IMR-90 (cell line): ENCODE measurements at regions not wholly inside any gene's neighbourhood (a gene's known extent, or its start where the extent isn't known, plus 50 kb on each side); places are given as distances from the start of the nearest gene placed in this dataset.

Experiments used
- ATAC-seq: fragments of 200-7000 bp; cut with Tn5 transposase; 2 replicates; pipeline ENCODE4 v1.9.1; 2020; ENCODE audit warnings: low read depth, mild to moderate bottlenecking, moderate library complexity
- BruUV-seq: library from RNA; stranded (reverse); fragments of 400-500 nt; replicated peaks from 2 replicates; lab custom pipeline; 2021; lab: Mats Ljungman, UMichigan
- CTCF ChIA-PET: fragments of 300-600 bp; formaldehyde crosslinking; extraction: SDS; loops from one replicate; lab custom pipeline; 2021; ENCODE audit warnings: antibody characterized with exemption; lab: Yijun Ruan, JAX
- POLR2A ChIA-PET: fragments of 300-600 bp; sonication (Branson Sonifier 250); formaldehyde crosslinking; loops from one replicate; lab custom pipeline; 2022; ENCODE audit warnings: antibody characterized with exemption; ENCODE audit not compliant: unreplicated experiment; lab: Charles Lee
- DNase-seq: peaks from one replicate; pipeline ENCODE4 v3.0.0; 2013
- H2AFZ ChIP-seq: replicated peaks from 2 replicates; pipeline ENCODE3; 2013; ENCODE audit warnings: low read length, mild to moderate bottlenecking; ENCODE audit not compliant: poor library complexity
- H2AK5ac ChIP-seq: 2 replicates; pipeline ENCODE4 v1.6.1; 2013; ENCODE audit warnings: low read depth, low read length, inconsistent platforms
- H2AK9ac ChIP-seq: replicated peaks from 2 replicates; pipeline ENCODE3; 2013; ENCODE audit warnings: mild to moderate bottlenecking, low read depth, low read length, moderate library complexity; ENCODE audit not compliant: poor library complexity
- H2BK120ac ChIP-seq: 2 replicates; pipeline ENCODE4 v1.6.1; 2013; ENCODE audit warnings: low read depth, low read length, inconsistent platforms
- H2BK15ac ChIP-seq: 3 replicates; pipeline ENCODE4 v1.6.1; 2013; ENCODE audit warnings: low read depth, low read length, inconsistent platforms
- H2BK20ac ChIP-seq: 2 replicates; pipeline ENCODE4 v1.6.1; 2013; ENCODE audit warnings: low read depth, mild to moderate bottlenecking, inconsistent platforms, low read length, moderate library complexity
- H2BK5ac ChIP-seq: 2 replicates; pipeline ENCODE4 v1.6.1; 2013; ENCODE audit warnings: mild to moderate bottlenecking, low read depth, low read length, inconsistent platforms; ENCODE audit not compliant: poor library complexity, severe bottlenecking
- H3K14ac ChIP-seq: replicated peaks from 2 replicates; pipeline ENCODE4 v1.6.1; 2013; ENCODE audit warnings: low read depth, low read length, inconsistent platforms
- H3K18ac ChIP-seq: 2 replicates; pipeline ENCODE4 v1.6.1; 2013; ENCODE audit warnings: low read depth, low read length, control low read depth
- H3K23ac ChIP-seq: 2 replicates; pipeline ENCODE4 v1.6.1; 2013; ENCODE audit warnings: low read depth, low read length, inconsistent platforms
- H3K27ac ChIP-seq: 2 replicates; pipeline ENCODE4 v1.5.1; 2013; ENCODE audit warnings: mild to moderate bottlenecking, control low read depth, low read length; ENCODE audit not compliant: insufficient read depth
- H3K27me3 ChIP-seq: 2 replicates; pipeline ENCODE4 v1.6.1; 2013; ENCODE audit warnings: low read length; ENCODE audit not compliant: control insufficient read depth, insufficient read depth
- H3K36me3 ChIP-seq: 2 replicates; pipeline ENCODE4 v1.6.1; 2013; ENCODE audit warnings: low read length, mixed read lengths; ENCODE audit not compliant: control insufficient read depth, insufficient read depth
- H3K4ac ChIP-seq: 2 replicates; pipeline ENCODE4 v1.6.1; 2013; ENCODE audit warnings: low read depth, low read length, inconsistent platforms
- H3K4me1 ChIP-seq: 2 replicates; pipeline ENCODE4 v1.6.1; 2013; ENCODE audit warnings: low read length, mixed read lengths; ENCODE audit not compliant: control insufficient read depth, insufficient read depth
- H3K4me2 ChIP-seq: 2 replicates; pipeline ENCODE4 v1.6.1; 2013; ENCODE audit warnings: low read depth, mild to moderate bottlenecking, control low read depth, low read length, moderate library complexity
- H3K4me3 ChIP-seq: 2 replicates; pipeline ENCODE4 v1.5.1; 2013; ENCODE audit warnings: low read depth, mild to moderate bottlenecking, control low read depth, low read length, moderate library complexity; ENCODE audit not compliant: insufficient read depth
- H3K56ac ChIP-seq: 2 replicates; pipeline ENCODE4 v1.6.1; 2013; ENCODE audit warnings: low read length, inconsistent platforms; ENCODE audit not compliant: insufficient read depth; ENCODE audit errors: extremely low read depth
- H3K79me1 ChIP-seq, 2 experiments: 2 replicates each; pipeline ENCODE4 v1.6.1; 2013; ENCODE audit warnings: low read length in 2 of 2, inconsistent platforms in 1 of 2, low read depth in 1 of 2
- H3K9ac ChIP-seq: 2 replicates; pipeline ENCODE4 v1.6.1; 2013; ENCODE audit warnings: low read depth, low read length, control low read depth
- H3K9me1 ChIP-seq: 2 replicates; pipeline ENCODE4 v1.6.1; 2013; ENCODE audit warnings: low read length, inconsistent platforms; ENCODE audit not compliant: insufficient read depth
- H3K9me3 ChIP-seq: 2 replicates; pipeline ENCODE4 v1.6.1; 2013; ENCODE audit warnings: low read length; ENCODE audit not compliant: control insufficient read depth, insufficient read depth
- H4K20me1 ChIP-seq: 2 replicates; pipeline ENCODE4 v1.6.1; 2013; ENCODE audit warnings: low read length, inconsistent platforms; ENCODE audit not compliant: insufficient read depth
- H4K5ac ChIP-seq: 2 replicates; pipeline ENCODE4 v1.6.1; 2013; ENCODE audit warnings: mild to moderate bottlenecking, low read depth, low read length, control low read depth
- H4K8ac ChIP-seq, 2 experiments: 2 replicates each; pipeline ENCODE4 v1.6.1; 2013; ENCODE audit warnings: low read depth in 2 of 2, low read length in 2 of 2, control low read depth in 1 of 2, inconsistent platforms in 1 of 2
- H4K91ac ChIP-seq: 2 replicates; pipeline ENCODE4 v1.6.1; 2013; ENCODE audit warnings: low read depth, low read length, inconsistent platforms; ENCODE audit not compliant: insufficient read depth
- BHLHE40 ChIP-seq: fragments of 150-350 bp; IDR thresholded peaks from 2 replicates; pipeline ENCODE4 v1.6.1; 2016; ENCODE audit warnings: mild to moderate bottlenecking, low read depth, low read length
- CEBPB ChIP-seq: IDR thresholded peaks from 2 replicates; pipeline ENCODE4 v1.6.1; 2012; ENCODE audit warnings: low read depth, low read length, improper control_type of control experiment
- CHD1 ChIP-seq: IDR thresholded peaks from 2 replicates; pipeline ENCODE4 v1.6.1; 2012; ENCODE audit warnings: low read depth, low read length, improper control_type of control experiment
- ELK1 ChIP-seq: fragments of 150-350 bp; IDR thresholded peaks from 2 replicates; pipeline ENCODE4 v1.6.1; 2016; ENCODE audit warnings: low read depth, mild to moderate bottlenecking, low read length, moderate library complexity, borderline replicate concordance
- FOS ChIP-seq: fragments of 150-350 bp; IDR thresholded peaks from 2 replicates; pipeline ENCODE4 v1.6.1; 2016; ENCODE audit warnings: low read depth, low read length
- MAFK ChIP-seq: IDR thresholded peaks from 2 replicates; pipeline ENCODE4 v1.6.1; 2012; ENCODE audit warnings: low read depth, low read length, improper control_type of control experiment
- MAZ ChIP-seq: IDR thresholded peaks from 2 replicates; pipeline ENCODE4 v1.6.1; 2012; ENCODE audit warnings: low read depth, mild to moderate bottlenecking, low read length, improper control_type of control experiment, moderate library complexity, borderline replicate concordance
- MXI1 ChIP-seq: IDR thresholded peaks from 2 replicates; pipeline ENCODE4 v1.6.1; 2012; ENCODE audit warnings: low read depth, mild to moderate bottlenecking, low read length, moderate library complexity, borderline replicate concordance
- NFE2L2 ChIP-seq: fragments of 150-350 bp; IDR thresholded peaks from 2 replicates; pipeline ENCODE4 v1.6.1; 2016; ENCODE audit warnings: low read depth, mild to moderate bottlenecking, low read length
- RAD21 ChIP-seq: IDR thresholded peaks from 2 replicates; pipeline ENCODE4 v1.6.1; 2012; ENCODE audit warnings: low read length, improper control_type of control experiment
- RCOR1 ChIP-seq: IDR thresholded peaks from 2 replicates; pipeline ENCODE4 v1.6.1; 2012; ENCODE audit warnings: mild to moderate bottlenecking, low read length, improper control_type of control experiment; ENCODE audit not compliant: insufficient replicate concordance
- RFX5 ChIP-seq: IDR thresholded peaks from 2 replicates; pipeline ENCODE4 v1.8.0; 2012; ENCODE audit warnings: low read depth, mild to moderate bottlenecking, low read length, moderate library complexity
- SMC3 ChIP-seq: fragments of 150-350 bp; IDR thresholded peaks from 2 replicates; pipeline ENCODE4 v1.6.1; 2016; ENCODE audit warnings: low read depth, mild to moderate bottlenecking, antibody characterized with exemption, low read length, moderate library complexity
- USF2 ChIP-seq: fragments of 150-350 bp; IDR thresholded peaks from 2 replicates; pipeline ENCODE4 v1.6.1; 2017; ENCODE audit warnings: mild to moderate bottlenecking, antibody characterized with exemption, low read length, low read depth
- WGBS, 2 experiments: methylation state at CpG; one replicate each; pipeline versions ENCODE4 v1.1.5 to v1.1.7; 2013; ENCODE audit warnings: missing lambda C conversion rate in 2 of 2; ENCODE audit not compliant: insufficient read length in 1 of 2; ENCODE audit errors: extremely low coverage in 2 of 2; 5-methylcytosine and 5-hydroxymethylcytosine counted together
- dilution Hi-C: fragments of 300-500 bp; cut with HindIII; formaldehyde crosslinking; loops from one replicate; pipeline ENCODE4 v1.14.3; 2018; ENCODE audit warnings: low sequenced_read_pairs; ENCODE audit not compliant: unreplicated experiment
- in situ Hi-C: fragments of 300-500 bp; cut with MboI; formaldehyde crosslinking; loops from 3 replicates; pipeline ENCODE4 v1.14.3; 2019; ENCODE audit warnings: low sequenced_read_pairs, inconsistent platforms, mixed read lengths
- intact Hi-C: fragments of 100-400 bp; cut with micrococcal nuclease; formaldehyde crosslinking; loops from 2 replicates; pipeline ENCODE4 v1.10.0; 2022

GRCh38 chr17:77321649-77322513 is 181.1 kb downstream of the SEC14L1 start:
- peak overlapping the region; percentile 74 for H3K56ac ChIP-seq
- peak overlapping the region; percentile 99 for H2BK120ac ChIP-seq
- no TSS peak for BruUV-seq
- dilution Hi-C loops (no loop called here), intact Hi-C loops (loop anchor here (5.0 kb wide), 1 partner anchor 235 kb away; no protein-coding TSS in a partner anchor), in situ Hi-C loops (loop anchor here (5.0 kb wide), 1 partner anchor 105 kb away; no protein-coding TSS in a partner anchor)
- H3K27me3 ChIP-seq: no peaks in the 10 kb centered on the region
- H3K4me1 ChIP-seq: peaks cover 57% of the 10 kb centered on the region
- peak overlapping the region; percentile 84 for H3K18ac ChIP-seq
- peak overlapping the region; percentile 100 for H3K4ac ChIP-seq
- H3K9me1 ChIP-seq: peaks cover 34% of the 10 kb centered on the region
- peak overlapping the region; percentile 98 for H4K91ac ChIP-seq
- no peaks in the 10 kb centered on the region for H3K36me3 ChIP-seq
- WGBS, 2 experiments: 92% methylated on average over 19 of the region's 35 CpGs; no CpG with 5 or more reads in 1 of the 2 experiments
- peak overlapping the region; percentile 83 for H2AFZ ChIP-seq
- peaks cover 11% of the 10 kb centered on the region; the same call in 1 of the 2 replicates for H4K20me1 ChIP-seq
- peak overlapping the region; percentile 99 for H3K23ac ChIP-seq
- H3K79me1 ChIP-seq: peaks cover 29 to 79% of the 10 kb centered on the region in 2 experiments
- peak overlapping the region; percentile 97 for H3K14ac ChIP-seq
- peak overlapping the region; percentile 99 for H2BK5ac ChIP-seq
- H3K9me3 ChIP-seq: no peaks in the 10 kb centered on the region
- ChIA-PET POLR2A (no interaction called here), CTCF (no interaction called here)
- peak overlapping the region; percentile 91 for H4K5ac ChIP-seq
- peak overlapping the region; percentile 99 for H2AK5ac ChIP-seq
- H2BK20ac ChIP-seq: peak overlapping the region; percentile 98
- H3K4me2 ChIP-seq: peak overlapping the region; percentile 69
- peak overlapping the region; percentile 98 for H3K27ac ChIP-seq
- peak overlapping the region; percentile 78 to 96; a peak in 3 of 4 replicates for H4K8ac ChIP-seq
- H3K4me3 ChIP-seq: no peak overlapping the region
- H2AK9ac ChIP-seq: peak overlapping the region; percentile 98
- H3K9ac ChIP-seq: peak overlapping the region; percentile 79; the same call in 1 of the 2 replicates
- peak overlapping the region; percentile 83; the same call in 2 of the 3 replicates for H2BK15ac ChIP-seq
- ATAC-seq: no peak
- DNase-seq: no peak
- TF ChIP-seq CHD1 (no peak), SMC3 (no peak), CEBPB (no peak), FOS (no peak), RAD21 (no peak), BHLHE40 (no peak), NFE2L2 (no peak), MAFK (no peak), MXI1 (no peak), MAZ (no peak), USF2 (no peak), RFX5 (no peak), RCOR1 (no peak), ELK1 (no peak)
